Fibroblast of the aortic adventitia (primary cell): ENCODE measurements at regions not wholly inside any gene's neighbourhood (a gene's known extent, or its start where the extent isn't known, plus 50 kb on each side); places are given as distances from the start of the nearest gene placed in this dataset.

ENCODE experiments used
- DNase-seq: peaks from one replicate; pipeline ENCODE4 v3.0.0-alpha.2; 2010; ENCODE audit warnings: low read depth
- H3K4me3 ChIP-seq: 2 replicates; pipeline ENCODE4 v1.5.1; 2011; ENCODE audit warnings: low read depth, mild to moderate bottlenecking, control low read depth, low read length, moderate library complexity
- TF ChIP-seq, protein P1 (sequence below): IDR thresholded peaks from 2 replicates; pipeline ENCODE4 v1.5.1; 2011; ENCODE audit warnings: mild to moderate bottlenecking, low read length, control low read depth, inconsistent platforms; ENCODE audit not compliant: insufficient read depth

DNA sequence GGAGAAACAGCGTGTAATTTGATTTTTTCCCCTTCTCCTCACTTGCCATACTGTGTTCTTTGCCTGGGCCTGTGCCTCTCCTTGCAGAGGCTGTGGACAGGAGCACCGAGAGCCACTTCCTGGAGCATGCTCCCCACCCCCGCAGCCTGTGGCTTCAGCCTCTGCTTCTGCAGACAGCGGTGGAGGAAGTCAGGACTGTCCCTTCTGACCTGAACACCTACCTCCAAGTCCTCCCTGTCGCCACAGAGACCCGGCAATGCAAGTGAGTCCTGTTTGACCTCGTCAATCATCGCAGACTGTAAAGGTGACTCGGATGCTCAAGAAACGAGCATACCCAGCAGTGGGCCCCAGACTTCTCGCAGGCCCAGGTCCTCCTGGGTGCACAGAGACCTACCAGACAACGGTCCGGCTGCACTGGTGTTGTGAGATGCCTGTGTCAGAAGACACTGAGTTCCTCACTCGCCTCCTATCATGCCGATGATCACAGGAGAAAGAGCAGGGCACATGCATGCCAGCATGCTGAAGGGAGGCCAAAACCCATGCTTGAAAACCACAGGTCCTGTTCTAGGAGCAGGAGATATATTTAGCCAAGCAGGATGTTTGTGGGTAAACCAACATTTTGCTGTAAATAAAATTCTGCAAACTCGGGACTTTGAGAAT, 198.8 kb downstream of the AUH start:
- no peak for DNase-seq
- no peak overlapping the region for H3K4me3 ChIP-seq

DNA sequence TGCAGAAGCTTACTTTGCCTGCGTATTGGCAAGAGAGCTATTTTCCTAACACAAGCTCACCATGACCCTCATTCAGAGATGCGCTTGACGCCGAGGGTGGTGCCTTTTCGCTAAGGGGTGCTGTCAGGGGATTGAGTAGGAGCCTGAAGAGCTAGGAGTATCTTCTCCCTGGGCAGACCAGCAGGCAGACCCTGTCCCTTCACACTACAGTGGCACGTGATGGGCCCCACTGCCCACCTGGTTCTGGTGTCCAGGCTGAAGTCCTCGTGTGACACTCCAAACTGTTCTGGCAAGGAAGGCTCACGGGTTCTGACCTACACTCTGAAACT, 198.3 kb downstream of the AUH start:
- TF ChIP-seq, protein P1, sequence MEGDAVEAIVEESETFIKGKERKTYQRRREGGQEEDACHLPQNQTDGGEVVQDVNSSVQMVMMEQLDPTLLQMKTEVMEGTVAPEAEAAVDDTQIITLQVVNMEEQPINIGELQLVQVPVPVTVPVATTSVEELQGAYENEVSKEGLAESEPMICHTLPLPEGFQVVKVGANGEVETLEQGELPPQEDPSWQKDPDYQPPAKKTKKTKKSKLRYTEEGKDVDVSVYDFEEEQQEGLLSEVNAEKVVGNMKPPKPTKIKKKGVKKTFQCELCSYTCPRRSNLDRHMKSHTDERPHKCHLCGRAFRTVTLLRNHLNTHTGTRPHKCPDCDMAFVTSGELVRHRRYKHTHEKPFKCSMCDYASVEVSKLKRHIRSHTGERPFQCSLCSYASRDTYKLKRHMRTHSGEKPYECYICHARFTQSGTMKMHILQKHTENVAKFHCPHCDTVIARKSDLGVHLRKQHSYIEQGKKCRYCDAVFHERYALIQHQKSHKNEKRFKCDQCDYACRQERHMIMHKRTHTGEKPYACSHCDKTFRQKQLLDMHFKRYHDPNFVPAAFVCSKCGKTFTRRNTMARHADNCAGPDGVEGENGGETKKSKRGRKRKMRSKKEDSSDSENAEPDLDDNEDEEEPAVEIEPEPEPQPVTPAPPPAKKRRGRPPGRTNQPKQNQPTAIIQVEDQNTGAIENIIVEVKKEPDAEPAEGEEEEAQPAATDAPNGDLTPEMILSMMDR: no peak
- H3K4me3 ChIP-seq: no peak overlapping the region
- DNase-seq: no peak

More for the DNA sequence above, 198.8 kb downstream of the AUH start:
- TF ChIP-seq, protein P1: no peak

DNA sequence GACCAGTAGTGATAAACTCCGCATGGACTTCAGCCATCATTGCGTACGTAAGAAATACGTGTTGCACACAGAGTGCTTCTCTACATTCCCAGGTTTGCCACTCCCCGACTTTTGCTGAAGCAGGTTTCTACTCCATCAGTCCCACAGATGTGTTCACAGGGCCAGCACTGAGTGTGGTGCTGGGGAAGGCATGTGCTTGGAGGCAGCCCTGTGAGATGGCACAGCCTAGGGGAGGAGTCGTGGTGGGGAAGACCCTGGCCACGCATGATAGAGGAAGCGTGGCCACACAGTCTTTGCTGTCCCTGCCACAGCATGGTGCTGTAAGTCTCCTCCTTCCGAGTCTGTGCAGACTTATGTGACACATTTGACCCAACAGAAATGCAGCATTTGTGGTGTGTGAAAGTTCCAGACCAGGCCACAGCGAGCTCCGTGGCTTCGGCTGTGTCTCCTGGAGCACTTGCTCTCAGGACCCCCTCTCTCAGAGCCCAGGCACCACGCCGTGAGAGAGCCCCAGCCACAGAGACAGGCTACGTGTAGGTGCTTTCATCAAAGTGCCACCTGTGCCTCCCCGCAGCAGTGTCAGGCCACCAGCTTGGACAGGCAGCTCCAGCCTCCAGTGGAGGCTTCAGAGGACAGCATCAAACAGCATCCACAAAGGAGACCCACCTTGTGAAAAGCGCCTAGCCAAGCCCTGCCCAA, 197.8 kb downstream of the AUH start:
- TF ChIP-seq, protein P1: no peak
- H3K4me3 ChIP-seq: no peak overlapping the region
- DNase-seq: no peak
